HG02884 (cell line): ENCODE measurements at regions not wholly inside any gene's neighbourhood (a gene's known extent, or its start where the extent isn't known, plus 50 kb on each side); places are given as distances from the start of the nearest gene placed in this dataset.

Experiments
- ATAC-seq: cut with Tn5 transposase; IDR thresholded peaks from one replicate; pipeline ENCODE4 v1.9.1; 2021; ENCODE audit warnings: mild to moderate bottlenecking, moderate library complexity; ENCODE audit not compliant: unreplicated experiment

GRCh38 chr4:146029939-146030710, 91.5 kb upstream of the ZNF827 start:
- ATAC-seq, result peak; percentile 75

- peak; percentile 60 for ATAC-seq
Observed at GRCh38 chr4:146029147-146029546, 90.5 kb upstream of the ZNF827 start.

- ATAC-seq, result no peak
Observed at GRCh38 chr4:146027761-146028160, 89.1 kb upstream of the ZNF827 start.

GRCh38 chr4:146023334-146023967, 84.8 kb upstream of the ZNF827 start:
- peak; percentile 98 for ATAC-seq

GRCh38 chr4:146022541-146022940, 83.9 kb upstream of the ZNF827 start:
- ATAC-seq, result no peak

GRCh38 chr4:146018247-146018646, 79.6 kb upstream of the ZNF827 start:
- ATAC-seq, result no peak

- no peak for ATAC-seq
Observed at GRCh38 chr4:146004730-146005129, 66.1 kb upstream of the ZNF827 start.

GRCh38 chr4:145988628-145989027, 50.0 kb upstream of the ZNF827 start:
- ATAC-seq, result no peak
